GM23338 (cell line): ENCODE measurements at regions not wholly inside any gene's neighbourhood (a gene's known extent, or its start where the extent isn't known, plus 50 kb on each side); places are given as distances from the start of the nearest gene placed in this dataset.

Experiments
- EZH2phosphoT487 ChIP-seq: fragments of 200-600 bp; sonication (generic); IDR thresholded peaks from one replicate; pipeline ENCODE4 v1.8.1; 2018; ENCODE audit warnings: antibody characterized with exemption; ENCODE audit not compliant: unreplicated experiment
- POLR2AphosphoS5 ChIP-seq: IDR thresholded peaks from 2 replicates; pipeline ENCODE4 v1.6.1; 2016; ENCODE audit warnings: antibody characterized with exemption, low read depth
- TF ChIP-seq, protein P1 (sequence below): IDR thresholded peaks from one replicate; pipeline ENCODE4 v1.6.1; 2018; ENCODE audit warnings: antibody characterized with exemption; ENCODE audit not compliant: unreplicated experiment
- TF ChIP-seq, protein P2 (sequence below), 2 experiments: fragments of 200-600 bp in 1 of 2; sonication (generic) in 1 of 2; conservative IDR thresholded peaks; 2 replicates each; pipeline versions ENCODE4 v1.5.1 to v1.6.1; 2016 to 2017; ENCODE audit warnings: antibody characterized with exemption in 2 of 2, low read depth in 2 of 2, mild to moderate bottlenecking in 2 of 2, moderate library complexity in 1 of 2

DNA sequence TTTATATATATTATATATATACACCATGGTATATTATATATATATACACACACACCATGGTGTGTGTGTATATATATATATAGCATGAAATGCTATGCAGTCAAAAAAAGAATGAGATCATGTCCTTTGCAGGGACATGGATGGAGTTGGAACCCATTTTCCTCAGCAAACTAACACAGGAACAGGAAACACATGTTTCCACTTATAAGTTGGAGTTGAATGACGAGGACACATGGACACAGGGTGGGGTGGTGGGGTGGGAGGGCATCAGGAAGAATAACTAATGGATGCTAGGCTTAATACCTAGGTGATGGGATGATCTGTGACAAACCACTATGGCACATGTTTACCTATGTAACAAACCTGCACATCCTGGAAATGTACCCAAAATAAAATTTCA lies 293.6 kb upstream of the NDST3 start:
- TF ChIP-seq, protein P1, sequence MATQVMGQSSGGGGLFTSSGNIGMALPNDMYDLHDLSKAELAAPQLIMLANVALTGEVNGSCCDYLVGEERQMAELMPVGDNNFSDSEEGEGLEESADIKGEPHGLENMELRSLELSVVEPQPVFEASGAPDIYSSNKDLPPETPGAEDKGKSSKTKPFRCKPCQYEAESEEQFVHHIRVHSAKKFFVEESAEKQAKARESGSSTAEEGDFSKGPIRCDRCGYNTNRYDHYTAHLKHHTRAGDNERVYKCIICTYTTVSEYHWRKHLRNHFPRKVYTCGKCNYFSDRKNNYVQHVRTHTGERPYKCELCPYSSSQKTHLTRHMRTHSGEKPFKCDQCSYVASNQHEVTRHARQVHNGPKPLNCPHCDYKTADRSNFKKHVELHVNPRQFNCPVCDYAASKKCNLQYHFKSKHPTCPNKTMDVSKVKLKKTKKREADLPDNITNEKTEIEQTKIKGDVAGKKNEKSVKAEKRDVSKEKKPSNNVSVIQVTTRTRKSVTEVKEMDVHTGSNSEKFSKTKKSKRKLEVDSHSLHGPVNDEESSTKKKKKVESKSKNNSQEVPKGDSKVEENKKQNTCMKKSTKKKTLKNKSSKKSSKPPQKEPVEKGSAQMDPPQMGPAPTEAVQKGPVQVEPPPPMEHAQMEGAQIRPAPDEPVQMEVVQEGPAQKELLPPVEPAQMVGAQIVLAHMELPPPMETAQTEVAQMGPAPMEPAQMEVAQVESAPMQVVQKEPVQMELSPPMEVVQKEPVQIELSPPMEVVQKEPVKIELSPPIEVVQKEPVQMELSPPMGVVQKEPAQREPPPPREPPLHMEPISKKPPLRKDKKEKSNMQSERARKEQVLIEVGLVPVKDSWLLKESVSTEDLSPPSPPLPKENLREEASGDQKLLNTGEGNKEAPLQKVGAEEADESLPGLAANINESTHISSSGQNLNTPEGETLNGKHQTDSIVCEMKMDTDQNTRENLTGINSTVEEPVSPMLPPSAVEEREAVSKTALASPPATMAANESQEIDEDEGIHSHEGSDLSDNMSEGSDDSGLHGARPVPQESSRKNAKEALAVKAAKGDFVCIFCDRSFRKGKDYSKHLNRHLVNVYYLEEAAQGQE, result no peak
- TF ChIP-seq, protein P2, sequence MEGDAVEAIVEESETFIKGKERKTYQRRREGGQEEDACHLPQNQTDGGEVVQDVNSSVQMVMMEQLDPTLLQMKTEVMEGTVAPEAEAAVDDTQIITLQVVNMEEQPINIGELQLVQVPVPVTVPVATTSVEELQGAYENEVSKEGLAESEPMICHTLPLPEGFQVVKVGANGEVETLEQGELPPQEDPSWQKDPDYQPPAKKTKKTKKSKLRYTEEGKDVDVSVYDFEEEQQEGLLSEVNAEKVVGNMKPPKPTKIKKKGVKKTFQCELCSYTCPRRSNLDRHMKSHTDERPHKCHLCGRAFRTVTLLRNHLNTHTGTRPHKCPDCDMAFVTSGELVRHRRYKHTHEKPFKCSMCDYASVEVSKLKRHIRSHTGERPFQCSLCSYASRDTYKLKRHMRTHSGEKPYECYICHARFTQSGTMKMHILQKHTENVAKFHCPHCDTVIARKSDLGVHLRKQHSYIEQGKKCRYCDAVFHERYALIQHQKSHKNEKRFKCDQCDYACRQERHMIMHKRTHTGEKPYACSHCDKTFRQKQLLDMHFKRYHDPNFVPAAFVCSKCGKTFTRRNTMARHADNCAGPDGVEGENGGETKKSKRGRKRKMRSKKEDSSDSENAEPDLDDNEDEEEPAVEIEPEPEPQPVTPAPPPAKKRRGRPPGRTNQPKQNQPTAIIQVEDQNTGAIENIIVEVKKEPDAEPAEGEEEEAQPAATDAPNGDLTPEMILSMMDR (conservative IDR thresholded peaks at IDR 0.05; ENCODE audit: low read depth in 2 of 2), result no peak
- TF ChIP-seq POLR2AphosphoS5, result no peak
- no peak for TF ChIP-seq EZH2phosphoT487
